ENCODE measurements at regions not wholly inside any gene's neighbourhood (a gene's known extent, or its start where the extent isn't known, plus 50 kb on each side); places are given as distances from the start of the nearest gene placed in this dataset.

- TF ChIP-seq EZH2phosphoT487 (IDR thresholded peaks at IDR 0.05; ENCODE audit: borderline replicate concordance) (no peak), CTCF (conservative IDR thresholded peaks at IDR 0.05; ENCODE audit: low read length) (no peak)
- Histone ChIP-seq H3K4me1 (ENCODE audit: insufficient read depth, low read length, poor library complexity, severe bottlenecking) (peaks cover 9% of the 10 kb centered on the region), H3K4me3 (ENCODE audit: low read length, poor library complexity, severe bottlenecking) (no peak overlapping the region), H3K4me2 (ENCODE audit: low read depth, low read length, poor library complexity, severe bottlenecking) (no peak overlapping the region), H2AFZ (ENCODE audit: low read length) (0 out of 2 replicates have a peak overlapping the region, but pooled peaks have one; percentile 24), H4K20me1 (ENCODE audit: insufficient read depth, low read length, poor library complexity, severe bottlenecking) (no peaks in the 10 kb centered on the region), H3K79me2 (ENCODE audit: insufficient read depth, low read length) (no peaks in the 10 kb centered on the region), H3K36me3 (ENCODE audit: insufficient read depth, low read length) (no peaks in the 10 kb centered on the region), H3K9ac (ENCODE audit: low read depth, low read length, poor library complexity, severe bottlenecking) (no peak overlapping the region), H3K9me3 (ENCODE audit: insufficient read depth, low read depth, low read length) (no peaks in the 10 kb centered on the region), H3K9me2 (replicated peaks; ENCODE audit: low read depth, low read length) (no peaks in the 10 kb centered on the region), H3K27me3 (ENCODE audit: insufficient read depth, low read length, poor library complexity, severe bottlenecking) (no peaks in the 10 kb centered on the region), H3F3A (ENCODE audit: low read depth) (no peaks in the 10 kb centered on the region)
These were observed 187.1 kb upstream of the ARL4C start for GRCh38 chr2:234683950-234684349.

GRCh38 chr2:234682492-234683228, 185.8 kb upstream of the ARL4C start:
- no peaks in the 10 kb centered on the region for H3K36me3 ChIP-seq (ENCODE audit: insufficient read depth, low read length)
- H3K4me2 ChIP-seq (ENCODE audit: low read depth, low read length, poor library complexity, severe bottlenecking): no peak overlapping the region
- no peak overlapping the region for H3K9ac ChIP-seq (ENCODE audit: low read depth, low read length, poor library complexity, severe bottlenecking)
- no peaks in the 10 kb centered on the region for H3F3A ChIP-seq (ENCODE audit: low read depth)
- H3K4me1 ChIP-seq (ENCODE audit: insufficient read depth, low read length, poor library complexity, severe bottlenecking): peaks cover 8% of the 10 kb centered on the region
- TF ChIP-seq CTCF (conservative IDR thresholded peaks at IDR 0.05; ENCODE audit: low read length) (no peak), EZH2phosphoT487 (IDR thresholded peaks at IDR 0.05; ENCODE audit: borderline replicate concordance) (no peak)
- no peaks in the 10 kb centered on the region for H3K27me3 ChIP-seq (ENCODE audit: insufficient read depth, low read length, poor library complexity, severe bottlenecking)
- H2AFZ ChIP-seq (ENCODE audit: low read length): no peak overlapping the region
- H4K20me1 ChIP-seq (ENCODE audit: insufficient read depth, low read length, poor library complexity, severe bottlenecking): no peaks in the 10 kb centered on the region
- H3K9me2 ChIP-seq (replicated peaks; ENCODE audit: low read depth, low read length): no peaks in the 10 kb centered on the region
- H3K4me3 ChIP-seq (ENCODE audit: low read length, poor library complexity, severe bottlenecking): no peak overlapping the region
- no peaks in the 10 kb centered on the region for H3K79me2 ChIP-seq (ENCODE audit: insufficient read depth, low read length)
- no peaks in the 10 kb centered on the region for H3K9me3 ChIP-seq (ENCODE audit: insufficient read depth, low read depth, low read length)

- Histone ChIP-seq H3K4me3 (ENCODE audit: low read length, poor library complexity, severe bottlenecking) (no peak overlapping the region), H3F3A (ENCODE audit: low read depth) (no peaks in the 10 kb centered on the region), H3K36me3 (ENCODE audit: insufficient read depth, low read length) (no peaks in the 10 kb centered on the region), H2AFZ (ENCODE audit: low read length) (no peak overlapping the region), H3K9me2 (replicated peaks; ENCODE audit: low read depth, low read length) (no peaks in the 10 kb centered on the region), H4K20me1 (ENCODE audit: insufficient read depth, low read length, poor library complexity, severe bottlenecking) (no peaks in the 10 kb centered on the region), H3K9me3 (ENCODE audit: insufficient read depth, low read depth, low read length) (no peaks in the 10 kb centered on the region), H3K27me3 (ENCODE audit: insufficient read depth, low read length, poor library complexity, severe bottlenecking) (no peaks in the 10 kb centered on the region), H3K9ac (ENCODE audit: low read depth, low read length, poor library complexity, severe bottlenecking) (no peak overlapping the region), H3K4me1 (ENCODE audit: insufficient read depth, low read length, poor library complexity, severe bottlenecking) (no peaks in the 10 kb centered on the region), H3K79me2 (ENCODE audit: insufficient read depth, low read length) (no peaks in the 10 kb centered on the region), H3K4me2 (ENCODE audit: low read depth, low read length, poor library complexity, severe bottlenecking) (no peak overlapping the region)
- TF ChIP-seq CTCF (conservative IDR thresholded peaks at IDR 0.05; ENCODE audit: low read length) (no peak), EZH2phosphoT487 (IDR thresholded peaks at IDR 0.05; ENCODE audit: borderline replicate concordance) (no peak)
These were observed 184.1 kb upstream of the ARL4C start for GRCh38 chr2:234680688-234681619.

All from Loucy (cell line).